SK-N-SH (cell line): ENCODE measurements at regions not wholly inside any gene's neighbourhood (a gene's known extent, or its start where the extent isn't known, plus 50 kb on each side); places are given as distances from the start of the nearest gene placed in this dataset.

Experiments used
- CTCF ChIA-PET: fragments of 300-600, 350-600 bp; formaldehyde crosslinking; extraction: SDS; loops from one replicate; lab custom pipeline; 2021; lab: Yijun Ruan, JAX
- POLR2A ChIA-PET: fragments of 350-600 bp; sonication (Branson Sonifier 250); formaldehyde crosslinking; extraction: SDS; loops from one replicate; lab custom pipeline; 2020; ENCODE audit warnings: antibody characterized with exemption, inconsistent platforms; lab: Yijun Ruan, JAX
- DNase-seq: peaks from one replicate; pipeline ENCODE4 v3.0.0; 2012
- H2AFZ ChIP-seq: fragments of 200-600 bp; sonication (generic); 2 replicates; pipeline ENCODE4 v1.8.1; 2016; ENCODE audit warnings: antibody characterized with exemption, mild to moderate bottlenecking, low read depth
- H3F3A ChIP-seq: fragments of 200-600 bp; sonication (generic); replicated peaks from 2 replicates; pipeline ENCODE3; 2016; ENCODE audit warnings: antibody characterized with exemption, mild to moderate bottlenecking; ENCODE audit not compliant: insufficient read depth
- H3K27ac ChIP-seq, 2 experiments: fragments of 200-500 bp in 1 of 2; fragments of 200-600 bp in 1 of 2; sonication (Bioruptor generic) in 1 of 2; sonication (generic), shearing (Covaris generic) in 1 of 2; 2 replicates each; pipeline versions ENCODE4 v1.5.1 to v1.6.1; 2014 to 2016; ENCODE audit warnings: low read depth in 2 of 2, inconsistent platforms in 1 of 2, low read length in 1 of 2, mild to moderate bottlenecking in 1 of 2, mixed read lengths in 1 of 2
- H3K27me3 ChIP-seq: fragments of 200-600 bp; sonication (generic), shearing (Covaris generic); 2 replicates; pipeline ENCODE4 v1.6.1; 2016; ENCODE audit warnings: mixed run types; ENCODE audit not compliant: insufficient read depth
- H3K36me3 ChIP-seq, 2 experiments: fragments of 200-500 bp in 1 of 2; fragments of 200-600 bp in 1 of 2; sonication (Bioruptor generic) in 1 of 2; sonication (generic) in 1 of 2; replicated peaks in 1 of 2; 2 replicates each; pipeline versions ENCODE3 to v1.5.1; 2014 to 2016; ENCODE audit warnings: low read length in 1 of 2, mild to moderate bottlenecking in 1 of 2; ENCODE audit not compliant: insufficient read depth in 2 of 2, control insufficient read depth in 1 of 2
- H3K4me1 ChIP-seq, 2 experiments: fragments of 200-500 bp in 1 of 2; fragments of 200-600 bp in 1 of 2; sonication (Bioruptor generic) in 1 of 2; sonication (generic), shearing (Covaris generic) in 1 of 2; 2 replicates each; pipeline versions ENCODE4 v1.5.1 to v1.6.1; 2014 to 2016; ENCODE audit warnings: low read depth in 1 of 2, low read length in 1 of 2, mixed run types in 1 of 2; ENCODE audit not compliant: insufficient read depth in 2 of 2, control insufficient read depth in 1 of 2
- H3K4me2 ChIP-seq: fragments of 200-600 bp; sonication (generic), shearing (Covaris generic); 2 replicates; pipeline ENCODE4 v1.6.1; 2017; ENCODE audit warnings: mixed run types
- H3K4me3 ChIP-seq, 2 experiments: fragments of 200-500 bp in 1 of 2; fragments of 200-600 bp in 1 of 2; sonication (Bioruptor generic) in 1 of 2; sonication (generic), shearing (Covaris generic) in 1 of 2; 2 replicates each; pipeline versions ENCODE4 v1.5.1 to v1.8.1; 2014 to 2016; ENCODE audit warnings: low read depth in 2 of 2, inconsistent platforms in 1 of 2, low read length in 1 of 2, mild to moderate bottlenecking in 1 of 2, mixed read lengths in 1 of 2, moderate library complexity in 1 of 2
- H3K79me2 ChIP-seq: fragments of 200-600 bp; sonication (generic); 2 replicates; pipeline ENCODE4 v1.8.1; 2017; ENCODE audit warnings: mild to moderate bottlenecking; ENCODE audit not compliant: insufficient read depth
- H3K9ac ChIP-seq: fragments of 200-600 bp; sonication (generic); 2 replicates; pipeline ENCODE4 v1.6.1; 2017; ENCODE audit warnings: mixed run types
- H3K9me2 ChIP-seq: fragments of 200-600 bp; sonication (generic); 2 replicates; pipeline ENCODE4 v1.6.1; 2017; ENCODE audit warnings: mixed run types
- H3K9me3 ChIP-seq: fragments of 200-600 bp; sonication (generic); 2 replicates; pipeline ENCODE4 v1.6.1; 2017; ENCODE audit warnings: mixed run types, mild to moderate bottlenecking, moderate library complexity
- H4K20me1 ChIP-seq: fragments of 200-600 bp; sonication (generic); 2 replicates; pipeline ENCODE4 v1.6.1; 2017; ENCODE audit warnings: mild to moderate bottlenecking, mixed run types; ENCODE audit not compliant: insufficient read depth
- CHD2 ChIP-seq: fragments of 150-350 bp; IDR thresholded peaks from 2 replicates; pipeline ENCODE4 v1.6.1; 2018; ENCODE audit warnings: low read length; ENCODE audit not compliant: partially characterized antibody
- EP300 ChIP-seq, 2 experiments: IDR thresholded peaks; 2 replicates each; pipeline versions ENCODE4 v1.4.0 to v1.6.1; 2012; ENCODE audit warnings: borderline replicate concordance in 1 of 2, low read depth in 1 of 2, low read length in 1 of 2
- FOXJ3 ChIP-seq: sonication (generic); formaldehyde crosslinking; IDR thresholded peaks from 2 replicates; pipeline ENCODE4 v1.5.1; 2020; ENCODE audit warnings: mild to moderate bottlenecking, missing genetic modification reagents
- FOXM1 ChIP-seq: IDR thresholded peaks from 2 replicates; pipeline ENCODE4 v1.4.0; 2012; ENCODE audit warnings: low read depth, mild to moderate bottlenecking
- GABPA ChIP-seq: IDR thresholded peaks from 2 replicates; pipeline ENCODE4 v1.4.0; 2012; ENCODE audit warnings: low read depth, mild to moderate bottlenecking
- GATA2 ChIP-seq: sonication (generic); formaldehyde crosslinking; IDR thresholded peaks from 2 replicates; pipeline ENCODE4 v1.5.0; 2020; ENCODE audit warnings: mild to moderate bottlenecking, missing genetic modification reagents
- MXI1 ChIP-seq: IDR thresholded peaks from 2 replicates; pipeline ENCODE4 v1.6.1; 2012; ENCODE audit warnings: mild to moderate bottlenecking, low read depth, low read length, improper control_type of control experiment
- NRF1 ChIP-seq: IDR thresholded peaks from 2 replicates; pipeline ENCODE4 v1.6.1; 2012; ENCODE audit warnings: low read depth, mild to moderate bottlenecking, low read length
- RCOR1 ChIP-seq: fragments of 150-350 bp; IDR thresholded peaks from 2 replicates; pipeline ENCODE4 v1.6.1; 2017; ENCODE audit warnings: antibody characterized with exemption, low read length
- SMC3 ChIP-seq: IDR thresholded peaks from 2 replicates; pipeline ENCODE4 v1.6.1; 2012; ENCODE audit warnings: low read depth, low read length, improper control_type of control experiment
- TAF1 ChIP-seq: IDR thresholded peaks from 2 replicates; pipeline ENCODE4 v1.6.1; 2012; ENCODE audit warnings: low read depth, mild to moderate bottlenecking, low read length, moderate library complexity, borderline replicate concordance
- TCF12 ChIP-seq: IDR thresholded peaks from 2 replicates; pipeline ENCODE4 v1.4.0; 2012
- YY1 ChIP-seq: IDR thresholded peaks from 2 replicates; pipeline ENCODE4 v1.4.0; 2012; ENCODE audit warnings: low read depth, mild to moderate bottlenecking
- WGBS: methylation state at CpG from one replicate; pipeline ENCODE4 v1.1.6; 2017; ENCODE audit warnings: low lambda C conversion rate; 5-methylcytosine and 5-hydroxymethylcytosine counted together
- TF ChIP-seq, protein P1 (sequence below): fragments of 150-350 bp; IDR thresholded peaks from 2 replicates; pipeline ENCODE4 v1.6.1; 2016; ENCODE audit warnings: mild to moderate bottlenecking, low read depth, low read length
- TF ChIP-seq, protein P2 (sequence below): fragments of 150-350 bp; IDR thresholded peaks from 2 replicates; pipeline ENCODE4 v1.6.1; 2017; ENCODE audit warnings: antibody characterized with exemption, low read length, low read depth, borderline replicate concordance
- TF ChIP-seq, protein P3 (sequence below): fragments of 200-600 bp; sonication (generic); IDR thresholded peaks from 2 replicates; pipeline ENCODE4 v1.6.1; 2017; ENCODE audit warnings: antibody characterized with exemption, mild to moderate bottlenecking, moderate library complexity
- TF ChIP-seq, protein P4 (sequence below): IDR thresholded peaks from 2 replicates; pipeline ENCODE4 v1.4.0; 2012; ENCODE audit warnings: low read depth, borderline replicate concordance
- TF ChIP-seq, protein P5 (sequence below): IDR thresholded peaks from 2 replicates; pipeline ENCODE4 v1.4.0; 2012; ENCODE audit warnings: low read depth, borderline replicate concordance
- TF ChIP-seq, protein P6 (sequence below): IDR thresholded peaks from 2 replicates; pipeline ENCODE4 v1.6.1; 2012; ENCODE audit warnings: mild to moderate bottlenecking, low read depth, low read length, moderate library complexity

DNA sequence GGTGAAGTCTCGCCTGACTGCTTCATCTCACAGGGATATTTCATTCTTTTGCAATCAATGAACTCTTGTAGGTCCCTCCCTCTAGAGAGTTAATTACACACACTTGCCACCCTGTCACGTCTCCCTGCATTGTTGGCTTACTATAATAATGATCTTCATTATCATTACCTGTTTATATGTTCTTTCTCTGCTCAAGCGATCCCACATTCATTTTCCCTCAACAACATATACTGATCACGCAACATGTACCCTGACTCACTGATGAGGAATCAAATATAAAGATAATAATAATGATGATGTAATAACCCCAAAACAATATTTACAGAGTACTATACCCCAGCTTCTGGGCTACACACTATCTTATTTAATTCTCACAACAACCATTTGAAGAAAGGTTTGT, 88.5 kb downstream of the FEM1C start:
- Histone ChIP-seq H3K27ac (no peak overlapping the region), H3K9me3 (no peaks in the 10 kb centered on the region), H3K4me3 (no peak overlapping the region), H3K27me3 (no peaks in the 10 kb centered on the region), H3K9ac (no peak overlapping the region), H3F3A (peaks cover 27% of the 10 kb centered on the region), H3K36me3 (no peaks in the 10 kb centered on the region), H3K4me1 (peaks cover 0 to 18% of the 10 kb centered on the region in 2 experiments; a peak in 1 of 4 replicates), H4K20me1 (no peaks in the 10 kb centered on the region; the same call in 1 of the 2 replicates), H2AFZ (no peak overlapping the region), H3K79me2 (no peaks in the 10 kb centered on the region), H3K9me2 (no peaks in the 10 kb centered on the region), H3K4me2 (no peak overlapping the region)
- ChIA-PET POLR2A (no interaction called here), CTCF (interaction anchor here (1.4 kb wide), 1 partner anchor 8 kb away, joined by 3 read pairs; no protein-coding TSS in a partner anchor)
- no peak for DNase-seq
- WGBS: 93% methylated on average over 4 of the region's 4 CpGs
- TF ChIP-seq FOXM1: no peak
- no peak for TF ChIP-seq NRF1
- no peak for TF ChIP-seq TCF12
- TF ChIP-seq SMC3: no peak
- TF ChIP-seq TAF1: no peak
- TF ChIP-seq MXI1: no peak
- TF ChIP-seq, protein P1, sequence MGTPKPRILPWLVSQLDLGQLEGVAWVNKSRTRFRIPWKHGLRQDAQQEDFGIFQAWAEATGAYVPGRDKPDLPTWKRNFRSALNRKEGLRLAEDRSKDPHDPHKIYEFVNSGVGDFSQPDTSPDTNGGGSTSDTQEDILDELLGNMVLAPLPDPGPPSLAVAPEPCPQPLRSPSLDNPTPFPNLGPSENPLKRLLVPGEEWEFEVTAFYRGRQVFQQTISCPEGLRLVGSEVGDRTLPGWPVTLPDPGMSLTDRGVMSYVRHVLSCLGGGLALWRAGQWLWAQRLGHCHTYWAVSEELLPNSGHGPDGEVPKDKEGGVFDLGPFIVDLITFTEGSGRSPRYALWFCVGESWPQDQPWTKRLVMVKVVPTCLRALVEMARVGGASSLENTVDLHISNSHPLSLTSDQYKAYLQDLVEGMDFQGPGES: no peak
- TF ChIP-seq EP300 (IDR thresholded peaks at IDR 0.05; ENCODE audit: borderline replicate concordance in 1 of 2, low read depth in 1 of 2, low read length in 1 of 2): no peak
- TF ChIP-seq, protein P2, sequence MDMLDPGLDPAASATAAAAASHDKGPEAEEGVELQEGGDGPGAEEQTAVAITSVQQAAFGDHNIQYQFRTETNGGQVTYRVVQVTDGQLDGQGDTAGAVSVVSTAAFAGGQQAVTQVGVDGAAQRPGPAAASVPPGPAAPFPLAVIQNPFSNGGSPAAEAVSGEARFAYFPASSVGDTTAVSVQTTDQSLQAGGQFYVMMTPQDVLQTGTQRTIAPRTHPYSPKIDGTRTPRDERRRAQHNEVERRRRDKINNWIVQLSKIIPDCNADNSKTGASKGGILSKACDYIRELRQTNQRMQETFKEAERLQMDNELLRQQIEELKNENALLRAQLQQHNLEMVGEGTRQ: no peak
- no peak for TF ChIP-seq RCOR1
- TF ChIP-seq YY1: no peak
- TF ChIP-seq, protein P3, sequence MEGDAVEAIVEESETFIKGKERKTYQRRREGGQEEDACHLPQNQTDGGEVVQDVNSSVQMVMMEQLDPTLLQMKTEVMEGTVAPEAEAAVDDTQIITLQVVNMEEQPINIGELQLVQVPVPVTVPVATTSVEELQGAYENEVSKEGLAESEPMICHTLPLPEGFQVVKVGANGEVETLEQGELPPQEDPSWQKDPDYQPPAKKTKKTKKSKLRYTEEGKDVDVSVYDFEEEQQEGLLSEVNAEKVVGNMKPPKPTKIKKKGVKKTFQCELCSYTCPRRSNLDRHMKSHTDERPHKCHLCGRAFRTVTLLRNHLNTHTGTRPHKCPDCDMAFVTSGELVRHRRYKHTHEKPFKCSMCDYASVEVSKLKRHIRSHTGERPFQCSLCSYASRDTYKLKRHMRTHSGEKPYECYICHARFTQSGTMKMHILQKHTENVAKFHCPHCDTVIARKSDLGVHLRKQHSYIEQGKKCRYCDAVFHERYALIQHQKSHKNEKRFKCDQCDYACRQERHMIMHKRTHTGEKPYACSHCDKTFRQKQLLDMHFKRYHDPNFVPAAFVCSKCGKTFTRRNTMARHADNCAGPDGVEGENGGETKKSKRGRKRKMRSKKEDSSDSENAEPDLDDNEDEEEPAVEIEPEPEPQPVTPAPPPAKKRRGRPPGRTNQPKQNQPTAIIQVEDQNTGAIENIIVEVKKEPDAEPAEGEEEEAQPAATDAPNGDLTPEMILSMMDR: no peak
- TF ChIP-seq CHD2: no peak
- TF ChIP-seq, protein P4, sequence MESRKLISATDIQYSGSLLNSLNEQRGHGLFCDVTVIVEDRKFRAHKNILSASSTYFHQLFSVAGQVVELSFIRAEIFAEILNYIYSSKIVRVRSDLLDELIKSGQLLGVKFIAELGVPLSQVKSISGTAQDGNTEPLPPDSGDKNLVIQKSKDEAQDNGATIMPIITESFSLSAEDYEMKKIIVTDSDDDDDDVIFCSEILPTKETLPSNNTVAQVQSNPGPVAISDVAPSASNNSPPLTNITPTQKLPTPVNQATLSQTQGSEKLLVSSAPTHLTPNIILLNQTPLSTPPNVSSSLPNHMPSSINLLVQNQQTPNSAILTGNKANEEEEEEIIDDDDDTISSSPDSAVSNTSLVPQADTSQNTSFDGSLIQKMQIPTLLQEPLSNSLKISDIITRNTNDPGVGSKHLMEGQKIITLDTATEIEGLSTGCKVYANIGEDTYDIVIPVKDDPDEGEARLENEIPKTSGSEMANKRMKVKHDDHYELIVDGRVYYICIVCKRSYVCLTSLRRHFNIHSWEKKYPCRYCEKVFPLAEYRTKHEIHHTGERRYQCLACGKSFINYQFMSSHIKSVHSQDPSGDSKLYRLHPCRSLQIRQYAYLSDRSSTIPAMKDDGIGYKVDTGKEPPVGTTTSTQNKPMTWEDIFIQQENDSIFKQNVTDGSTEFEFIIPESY: no peak
- TF ChIP-seq, protein P5, sequence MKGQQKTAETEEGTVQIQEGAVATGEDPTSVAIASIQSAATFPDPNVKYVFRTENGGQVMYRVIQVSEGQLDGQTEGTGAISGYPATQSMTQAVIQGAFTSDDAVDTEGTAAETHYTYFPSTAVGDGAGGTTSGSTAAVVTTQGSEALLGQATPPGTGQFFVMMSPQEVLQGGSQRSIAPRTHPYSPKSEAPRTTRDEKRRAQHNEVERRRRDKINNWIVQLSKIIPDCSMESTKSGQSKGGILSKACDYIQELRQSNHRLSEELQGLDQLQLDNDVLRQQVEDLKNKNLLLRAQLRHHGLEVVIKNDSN: no peak
- TF ChIP-seq GATA2 (CRISPR knock-in tag): no peak
- TF ChIP-seq, protein P6, sequence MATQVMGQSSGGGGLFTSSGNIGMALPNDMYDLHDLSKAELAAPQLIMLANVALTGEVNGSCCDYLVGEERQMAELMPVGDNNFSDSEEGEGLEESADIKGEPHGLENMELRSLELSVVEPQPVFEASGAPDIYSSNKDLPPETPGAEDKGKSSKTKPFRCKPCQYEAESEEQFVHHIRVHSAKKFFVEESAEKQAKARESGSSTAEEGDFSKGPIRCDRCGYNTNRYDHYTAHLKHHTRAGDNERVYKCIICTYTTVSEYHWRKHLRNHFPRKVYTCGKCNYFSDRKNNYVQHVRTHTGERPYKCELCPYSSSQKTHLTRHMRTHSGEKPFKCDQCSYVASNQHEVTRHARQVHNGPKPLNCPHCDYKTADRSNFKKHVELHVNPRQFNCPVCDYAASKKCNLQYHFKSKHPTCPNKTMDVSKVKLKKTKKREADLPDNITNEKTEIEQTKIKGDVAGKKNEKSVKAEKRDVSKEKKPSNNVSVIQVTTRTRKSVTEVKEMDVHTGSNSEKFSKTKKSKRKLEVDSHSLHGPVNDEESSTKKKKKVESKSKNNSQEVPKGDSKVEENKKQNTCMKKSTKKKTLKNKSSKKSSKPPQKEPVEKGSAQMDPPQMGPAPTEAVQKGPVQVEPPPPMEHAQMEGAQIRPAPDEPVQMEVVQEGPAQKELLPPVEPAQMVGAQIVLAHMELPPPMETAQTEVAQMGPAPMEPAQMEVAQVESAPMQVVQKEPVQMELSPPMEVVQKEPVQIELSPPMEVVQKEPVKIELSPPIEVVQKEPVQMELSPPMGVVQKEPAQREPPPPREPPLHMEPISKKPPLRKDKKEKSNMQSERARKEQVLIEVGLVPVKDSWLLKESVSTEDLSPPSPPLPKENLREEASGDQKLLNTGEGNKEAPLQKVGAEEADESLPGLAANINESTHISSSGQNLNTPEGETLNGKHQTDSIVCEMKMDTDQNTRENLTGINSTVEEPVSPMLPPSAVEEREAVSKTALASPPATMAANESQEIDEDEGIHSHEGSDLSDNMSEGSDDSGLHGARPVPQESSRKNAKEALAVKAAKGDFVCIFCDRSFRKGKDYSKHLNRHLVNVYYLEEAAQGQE: no peak
- no peak for TF ChIP-seq GABPA
- TF ChIP-seq FOXJ3: no peak
